ENCODE measurements at regions not wholly inside any gene's neighbourhood (a gene's known extent, or its start where the extent isn't known, plus 50 kb on each side); places are given as distances from the start of the nearest gene placed in this dataset.

GRCh38 chrX:96432647-96433046 is 252.0 kb upstream of the DIAPH2 start:
- H3K9me3 ChIP-seq (replicated peaks in 1 of 3) = no peaks in the 10 kb centered on the region
- intact Hi-C loops (cut with DNase I) = no loop called here
- DNase-seq = no peak
- H3K4me1 ChIP-seq (replicated peaks in 1 of 2) = no peaks in the 10 kb centered on the region
- TF ChIP-seq CTCF (IDR thresholded peaks at IDR 0.05) = no peak
- TF ChIP-seq POLR2A (IDR thresholded peaks at IDR 0.05) = no peak
- WGBS, 4 donors = 61 to 74% (median 71%) methylated on average over 1 of the region's 1 CpG
- peaks cover 11% of the 10 kb centered on the region for H3K27me3 ChIP-seq
- H3K27ac ChIP-seq = peak overlapping the region in 1 of 5 donors; percentile 17
- H3K4me3 ChIP-seq = no peak overlapping the region
- H3K36me3 ChIP-seq (replicated peaks in 1 of 2) = no peaks in the 10 kb centered on the region

DNA sequence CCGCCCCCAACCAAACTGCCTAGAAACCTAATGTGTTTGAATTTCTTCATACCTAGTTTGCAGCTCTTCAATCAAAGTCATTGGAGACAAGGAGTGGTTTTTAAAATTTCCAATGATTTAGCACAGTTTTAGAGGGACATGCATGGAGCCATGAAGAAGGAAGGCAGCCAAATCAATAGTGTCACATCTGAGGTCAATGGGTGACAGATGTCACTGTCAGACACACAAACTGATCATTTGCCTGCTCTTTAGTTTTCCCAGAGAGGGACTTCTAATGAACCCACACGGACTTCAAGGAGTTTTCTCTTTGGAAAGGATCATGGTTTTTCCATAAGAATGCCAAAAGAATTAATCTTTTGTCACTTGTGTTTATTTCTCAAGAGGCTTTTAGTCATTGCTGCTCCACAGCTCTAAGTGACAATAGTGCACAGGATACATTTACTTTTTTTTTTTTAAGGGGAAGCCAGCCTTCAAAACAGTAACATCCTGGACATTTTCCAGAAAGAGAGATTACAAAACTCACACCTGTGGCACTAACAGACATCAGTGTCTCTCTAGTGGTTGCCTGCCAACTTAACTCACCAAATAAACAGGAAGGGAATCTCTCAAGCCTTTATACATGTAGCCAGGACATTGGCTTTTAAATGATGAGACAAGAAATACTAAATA is 251.1 kb upstream of the DIAPH2 start:
- DNase-seq = no peak
- TF ChIP-seq POLR2A (IDR thresholded peaks at IDR 0.05) = no peak
- no peak for TF ChIP-seq CTCF (IDR thresholded peaks at IDR 0.05)
- Histone ChIP-seq H3K27me3 (peaks cover 11% of the 10 kb centered on the region), H3K27ac (no peak overlapping the region), H3K9me3 (replicated peaks in 1 of 3) (no peaks in the 10 kb centered on the region), H3K36me3 (replicated peaks in 1 of 2) (no peaks in the 10 kb centered on the region), H3K4me1 (replicated peaks in 1 of 2) (no peaks in the 10 kb centered on the region), H3K4me3 (no peak overlapping the region)
- WGBS, 4 donors = 34 to 56% (median 48%) methylated on average over 2 of the region's 2 CpGs
- intact Hi-C loops (cut with DNase I) = no loop called here

- Histone ChIP-seq H3K9me3 (replicated peaks in 1 of 3) (no peaks in the 10 kb centered on the region), H3K4me1 (replicated peaks in 1 of 2) (no peaks in the 10 kb centered on the region), H3K4me3 (no peak overlapping the region), H3K36me3 (replicated peaks in 1 of 2) (no peaks in the 10 kb centered on the region), H3K27me3 (peaks cover under 1% of the 10 kb centered on the region), H3K27ac (no peak overlapping the region)
- TF ChIP-seq POLR2A (IDR thresholded peaks at IDR 0.05) = no peak
- no peak for TF ChIP-seq CTCF (IDR thresholded peaks at IDR 0.05)
- intact Hi-C loops (cut with DNase I) = no loop called here
- WGBS, 4 donors = 69 to 82% (median 75%) methylated on average over 2 of the region's 2 CpGs
- DNase-seq = no peak
These were observed 249.1 kb upstream of the DIAPH2 start for GRCh38 chrX:96435378-96436035.

GRCh38 chrX:96436105-96436504 is 248.5 kb upstream of the DIAPH2 start:
- Histone ChIP-seq H3K4me1 (replicated peaks in 1 of 2) (no peaks in the 10 kb centered on the region), H3K27me3 (peaks cover 6% of the 10 kb centered on the region), H3K4me3 (no peak overlapping the region), H3K9me3 (replicated peaks in 1 of 3) (no peaks in the 10 kb centered on the region), H3K27ac (no peak overlapping the region), H3K36me3 (replicated peaks in 1 of 2) (no peaks in the 10 kb centered on the region)
- no peak for TF ChIP-seq CTCF (IDR thresholded peaks at IDR 0.05)
- TF ChIP-seq POLR2A (IDR thresholded peaks at IDR 0.05) = no peak
- DNase-seq = no peak
- WGBS, 4 donors = 49 to 68% (median 55%) methylated on average over 3 of the region's 3 CpGs
- intact Hi-C loops (cut with DNase I) = no loop called here
